ENCODE measurements at regions not wholly inside any gene's neighbourhood (a gene's known extent, or its start where the extent isn't known, plus 50 kb on each side); places are given as distances from the start of the nearest gene placed in this dataset.
A peak's percentile ranks its signal among the peaks of the same experiment; 100 is the strongest.
"Not testable (repeated sequence)": the region's sequence is repeated elsewhere in the genome, so short reads cannot be mapped to it uniquely, and the experiment has no call there.

DNA sequence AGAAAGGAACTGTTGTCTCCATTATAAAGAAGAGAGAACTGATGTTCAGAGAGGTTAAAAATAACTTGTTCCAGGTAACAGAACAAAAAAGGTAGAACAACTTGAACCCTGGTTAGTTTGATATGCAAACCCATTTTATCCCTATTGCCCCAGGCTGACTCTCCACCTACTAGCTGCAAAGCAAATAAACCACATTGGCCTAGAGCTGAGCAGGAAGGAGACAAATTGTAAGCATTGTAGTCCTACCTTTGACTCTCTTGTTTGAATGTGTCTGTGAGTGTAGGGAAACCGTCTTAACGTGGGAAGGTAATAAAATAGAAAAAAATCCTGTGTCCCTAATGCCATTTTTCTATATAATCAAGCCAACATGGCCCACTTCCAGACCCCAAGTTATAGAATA lies 126.4 kb downstream of the CCER1 start:
- no peak for DNase-seq

GRCh38 chr12:90827567-90827966 lies 127.4 kb downstream of the CCER1 start:
- DNase-seq: no peak

DNA sequence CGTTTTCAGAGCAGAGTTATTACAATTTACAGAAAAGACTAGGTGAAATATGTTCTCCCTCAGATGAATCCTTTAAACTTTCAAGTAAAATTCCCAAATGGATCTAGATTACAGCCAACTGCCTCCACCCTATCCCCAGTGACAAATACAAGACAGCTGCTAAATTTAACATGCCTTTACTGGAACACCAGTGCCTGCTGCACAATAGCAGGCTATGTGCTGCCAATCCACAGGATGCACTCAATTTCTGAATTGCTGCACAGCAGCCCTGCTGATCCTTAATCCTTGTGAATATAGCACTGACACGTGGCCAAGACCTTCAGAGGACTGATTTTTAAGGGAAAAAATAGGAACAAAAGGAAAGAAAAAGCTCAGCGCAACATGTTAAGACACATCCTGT lies 128.9 kb downstream of the CCER1 start:
- DNase-seq: no peak

DNA sequence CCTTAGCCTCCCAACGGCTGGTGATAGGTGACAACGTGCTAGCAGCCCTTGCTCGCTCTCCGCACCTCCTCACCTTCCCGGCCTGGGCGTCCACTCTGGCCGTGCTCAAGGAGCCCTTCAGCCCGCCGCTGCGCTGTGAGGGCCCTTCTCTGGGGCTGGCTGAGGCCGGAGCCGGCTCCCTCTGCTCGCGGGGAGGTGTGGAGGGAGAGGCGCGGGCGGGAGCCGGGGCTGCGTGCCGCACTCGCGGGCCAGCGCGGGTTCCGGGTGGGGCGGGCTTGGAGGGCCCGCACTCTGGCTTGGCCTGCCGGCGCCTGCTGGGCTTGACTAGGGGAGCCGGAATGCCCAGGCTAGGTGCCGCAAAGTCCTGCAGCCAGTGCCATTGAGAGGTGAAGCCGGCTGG lies 131.1 kb downstream of the CCER1 start:
- no peak for DNase-seq

DNA sequence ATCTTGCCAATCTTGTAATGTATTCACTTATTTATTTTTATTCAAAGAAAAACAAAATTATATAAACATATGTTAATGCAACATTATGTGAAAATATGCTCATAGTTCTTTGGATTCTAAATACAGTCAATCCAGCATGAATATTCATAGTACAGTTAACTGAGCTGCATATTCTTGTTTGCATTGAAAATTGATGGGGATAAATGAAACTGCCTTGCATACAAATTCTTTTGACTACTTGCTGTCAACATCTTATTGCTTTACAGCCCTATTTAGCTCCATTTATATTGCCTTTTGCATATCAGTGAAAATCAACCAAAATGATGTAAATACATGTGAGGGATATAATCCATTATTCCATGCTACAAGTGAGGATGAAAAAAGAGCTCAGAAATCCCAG lies 135.3 kb downstream of the CCER1 start:
- no peak for DNase-seq

DNA sequence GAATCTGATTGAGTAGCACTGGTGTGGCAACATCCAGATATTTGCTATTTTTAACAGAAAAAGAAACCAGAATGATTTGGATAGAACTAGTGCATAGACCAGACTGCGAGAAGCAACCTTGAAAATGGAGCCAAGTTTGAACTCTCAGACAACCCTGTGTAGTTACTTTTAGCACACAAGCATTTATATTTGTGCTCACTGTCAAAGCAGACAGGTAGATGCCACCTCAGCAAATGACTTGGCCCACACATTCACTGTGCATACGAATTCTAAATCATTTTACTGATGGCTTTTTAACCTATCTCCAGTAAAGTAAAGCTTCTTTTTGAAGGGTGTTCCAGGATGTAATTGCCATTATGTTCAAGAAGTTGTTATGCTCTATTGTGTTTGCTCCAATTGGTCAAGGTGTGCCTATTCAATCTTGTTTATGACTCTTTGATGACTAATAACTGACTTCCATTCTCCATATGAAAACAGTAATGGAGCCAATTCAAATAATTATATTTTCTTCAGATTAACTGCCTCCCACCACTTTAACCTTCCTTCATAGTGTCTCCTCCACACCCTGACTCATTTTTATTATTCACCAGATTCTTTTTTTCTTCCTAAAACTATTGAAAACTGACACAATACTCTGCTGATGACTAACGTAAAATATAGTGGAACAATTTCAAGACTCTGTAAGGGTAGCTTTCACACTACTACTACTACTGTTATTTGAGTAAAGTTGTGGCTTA lies 138.5 kb downstream of the CCER1 start:
- DNase-seq: peak; percentile 8

DNA sequence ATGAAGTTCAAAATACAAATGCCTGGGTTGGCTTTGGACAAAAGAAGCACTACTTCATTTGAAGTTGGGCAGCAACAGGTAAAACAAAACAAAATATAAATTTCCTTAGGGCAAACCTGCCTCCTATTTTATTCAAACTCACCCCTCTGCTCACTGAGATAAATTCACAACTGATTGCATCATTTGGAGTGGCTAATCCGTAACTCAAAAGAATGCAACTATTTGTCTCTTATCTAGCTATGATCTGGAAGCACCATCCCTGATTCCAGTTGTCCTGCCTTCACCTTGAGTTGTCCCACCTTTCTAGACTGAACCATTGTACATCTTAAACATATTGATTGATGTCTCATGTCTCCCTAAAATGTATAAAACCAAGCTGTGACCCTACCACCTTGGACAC lies 145.0 kb downstream of the CCER1 start:
- no peak for DNase-seq

- DNase-seq: no peak
These were observed 146.4 kb downstream of the CCER1 start for GRCh38 chr12:90808568-90808967.

DNA sequence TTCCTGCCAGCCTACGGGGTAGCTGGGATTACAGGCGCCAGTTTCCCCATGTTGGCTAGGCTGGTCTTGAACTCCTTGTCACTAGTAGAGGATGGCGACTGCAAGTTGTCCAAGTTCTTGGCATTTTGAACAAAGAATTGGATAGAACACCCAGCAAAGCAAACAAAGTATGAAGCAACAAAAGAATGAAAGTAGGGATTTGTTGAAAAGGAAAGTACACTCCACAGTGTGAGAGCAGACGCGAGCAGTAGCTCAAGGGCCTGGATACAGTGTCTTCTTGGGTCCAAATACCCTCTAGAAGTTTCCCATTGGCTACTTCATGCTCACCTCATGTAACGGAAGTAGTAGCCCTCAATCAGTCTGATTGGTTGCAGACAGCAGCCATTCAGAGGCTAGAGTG lies 152.2 kb downstream of the CCER1 start:
- DNase-seq: no peak

DNA sequence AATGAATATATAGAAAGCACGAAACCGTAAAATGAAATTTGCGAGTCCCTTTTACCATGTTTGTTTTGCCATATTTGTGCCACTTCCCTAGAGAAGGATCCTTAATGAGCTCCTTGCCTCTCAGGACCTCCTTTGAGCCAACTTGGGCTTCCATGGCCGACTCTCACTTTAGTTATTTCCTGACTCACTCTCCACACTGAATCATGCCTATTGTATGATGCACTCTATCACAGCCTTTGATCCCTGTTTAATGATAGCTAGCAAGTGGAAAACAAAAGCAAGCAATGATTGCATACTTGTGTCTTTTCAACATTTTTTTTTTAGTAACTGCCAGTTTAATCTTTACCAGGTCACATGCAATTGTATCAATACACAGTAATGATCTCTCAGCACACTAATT lies 153.2 kb downstream of the CCER1 start:
- DNase-seq: no peak

DNA sequence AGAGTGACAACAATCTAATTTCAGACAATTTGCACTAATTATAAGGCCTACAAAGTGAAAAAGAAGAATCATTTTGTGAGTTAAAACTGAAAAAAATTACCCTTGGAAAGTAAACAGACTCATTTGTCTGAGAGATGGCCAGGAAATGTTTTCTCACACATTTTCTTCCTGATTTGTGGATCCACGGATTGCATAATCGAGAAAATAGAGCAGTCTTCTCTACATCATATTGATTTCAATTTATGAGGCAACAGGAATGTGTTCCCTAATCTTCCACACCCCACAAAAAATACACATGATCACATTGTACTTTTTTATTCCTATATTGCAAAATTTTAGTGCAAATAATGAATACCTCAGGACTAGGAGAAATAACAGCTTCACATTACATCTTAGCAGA lies 160.8 kb downstream of the CCER1 start:
- DNase-seq: no peak

DNA sequence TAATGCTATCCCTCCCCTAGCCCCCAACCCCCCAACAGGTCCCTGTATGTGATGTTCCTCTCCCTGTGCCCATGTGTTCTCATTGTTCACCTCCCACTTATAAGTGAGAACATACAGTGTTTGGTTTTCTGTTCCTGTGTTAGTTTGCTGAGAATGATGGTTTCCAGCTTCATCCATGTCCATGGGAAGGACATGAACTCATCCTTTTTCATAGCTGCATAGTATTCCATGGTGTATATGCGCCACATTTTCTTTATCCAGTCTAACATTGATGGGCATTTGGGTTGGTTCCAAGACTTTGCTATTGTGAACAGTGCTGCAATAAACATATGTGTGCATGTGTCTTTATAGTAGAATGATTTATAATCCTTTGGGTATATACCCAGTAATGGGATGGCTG lies 162.3 kb downstream of the CCER1 start:
- not testable (repeated sequence) for DNase-seq

GRCh38 chr12:90791445-90791844 lies 163.5 kb downstream of the CCER1 start:
- DNase-seq: no peak

- DNase-seq: no peak
These were observed 164.2 kb downstream of the CCER1 start for GRCh38 chr12:90790747-90791146.

- no peak for DNase-seq
These were observed 181.5 kb downstream of the CCER1 start for GRCh38 chr12:90773491-90773890.

- DNase-seq: no peak
These were observed 184.1 kb downstream of the CCER1 start for GRCh38 chr12:90770861-90771260.

GRCh38 chr12:90757957-90758356 lies 197.0 kb downstream of the CCER1 start:
- DNase-seq: no peak

DNA sequence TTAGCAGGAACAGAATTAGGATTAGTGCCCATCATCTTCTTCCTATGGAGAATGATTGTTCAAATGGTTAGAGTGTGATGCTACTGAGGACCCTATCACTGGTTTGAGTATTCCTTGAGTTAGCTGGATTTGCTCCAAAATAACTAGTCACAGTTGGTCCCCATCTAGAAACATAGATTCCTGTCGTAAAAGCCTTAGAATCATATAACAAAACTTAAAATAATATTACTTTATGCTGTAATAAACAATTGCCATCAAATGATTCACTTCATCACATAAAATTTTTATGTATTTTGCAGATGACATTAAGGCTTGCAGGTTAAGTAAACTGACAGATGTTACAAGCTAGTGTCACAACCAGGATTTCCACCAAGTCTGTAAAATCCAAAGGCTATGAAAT lies 209.8 kb downstream of the CCER1 start:
- DNase-seq: no peak

GRCh38 chr12:90741611-90742010 lies 213.4 kb downstream of the CCER1 start:
- DNase-seq: no peak

GRCh38 chr12:90729736-90730135 lies 225.2 kb downstream of the CCER1 start:
- DNase-seq: no peak

- DNase-seq: no peak
These were observed 242.3 kb downstream of the CCER1 start for GRCh38 chr12:90712671-90713070.

GRCh38 chr12:90710711-90711110 lies 244.3 kb downstream of the CCER1 start:
- no peak for DNase-seq

DNA sequence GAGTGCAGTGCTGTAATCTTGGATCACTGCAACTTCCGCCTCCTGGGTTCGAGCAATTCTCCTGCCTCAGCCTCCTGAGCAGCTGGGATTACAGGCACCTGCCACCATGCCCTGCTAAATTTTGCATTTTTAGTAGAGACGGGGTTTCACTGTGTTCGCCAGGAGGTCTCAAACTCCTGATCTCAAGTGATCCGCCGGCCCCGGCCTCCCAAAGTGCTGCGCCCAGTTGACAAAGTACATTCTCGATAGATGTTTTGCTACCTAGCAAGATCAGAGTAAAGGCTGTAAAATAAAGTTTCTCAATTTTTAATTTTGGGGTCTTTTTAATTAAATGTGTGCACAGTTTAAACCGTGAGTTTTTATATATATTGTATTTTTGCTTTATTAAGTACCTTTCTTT lies 248.9 kb downstream of the CCER1 start:
- no peak for DNase-seq

GRCh38 chr12:90695415-90695814 lies 259.6 kb downstream of the CCER1 start:
- DNase-seq: no peak

- DNase-seq: no peak
These were observed 264.9 kb downstream of the CCER1 start for GRCh38 chr12:90690120-90690519.

- not testable (repeated sequence) for DNase-seq
These were observed 267.3 kb downstream of the CCER1 start for GRCh38 chr12:90687682-90688081.
